ENCODE measurements at regions not wholly inside any gene's neighbourhood (a gene's known extent, or its start where the extent isn't known, plus 50 kb on each side); places are given as distances from the start of the nearest gene placed in this dataset.

GRCh38 chr5:56322592-56322991, 89.5 kb upstream of the ANKRD55 start:
- Histone ChIP-seq H3K9me3 (no peaks in the 10 kb centered on the region), H3K27me3 (no peaks in the 10 kb centered on the region), H3K27ac (no peak overlapping the region), H3K4me1 (peaks cover 11% of the 10 kb centered on the region), H3K36me3 (no peaks in the 10 kb centered on the region), H3K4me3 (no peak overlapping the region)
- TF ChIP-seq EP300 (IDR thresholded peaks at IDR 0.05) = no peak
- TF ChIP-seq POLR2A (IDR thresholded peaks at IDR 0.05) = no peak
- TF ChIP-seq POLR2AphosphoS5 (IDR thresholded peaks at IDR 0.05) = no peak
- TF ChIP-seq CTCF (IDR thresholded peaks at IDR 0.05) = no peak
- DNase-seq (ENCODE audit: low spot score in 2 of 2) = no peak
- 95% methylated on average over 10 of the region's 10 CpGs for WGBS

- H3K36me3 ChIP-seq = no peaks in the 10 kb centered on the region
- TF ChIP-seq EP300 (IDR thresholded peaks at IDR 0.05) (no peak), POLR2A (IDR thresholded peaks at IDR 0.05) (no peak)
- H3K4me1 ChIP-seq = peaks cover 11% of the 10 kb centered on the region
- H3K9me3 ChIP-seq = no peaks in the 10 kb centered on the region
- no peak for DNase-seq (ENCODE audit: low spot score in 2 of 2)
- no peak overlapping the region for H3K27ac ChIP-seq
- WGBS = 95% methylated on average over 10 of the region's 10 CpGs
- no peaks in the 10 kb centered on the region for H3K27me3 ChIP-seq
- no peak overlapping the region for H3K4me3 ChIP-seq
Measured at GRCh38 chr5:56321236-56321881, 88.2 kb upstream of the ANKRD55 start.

- H3K9me3 ChIP-seq = no peaks in the 10 kb centered on the region
- no peaks in the 10 kb centered on the region for H3K27me3 ChIP-seq
- no peak for DNase-seq (ENCODE audit: low spot score in 2 of 2)
- peaks cover 11% of the 10 kb centered on the region for H3K4me1 ChIP-seq
- H3K4me3 ChIP-seq = no peak overlapping the region
- H3K27ac ChIP-seq = no peak overlapping the region
- no peak for TF ChIP-seq CTCF (IDR thresholded peaks at IDR 0.05)
- TF ChIP-seq EP300 (IDR thresholded peaks at IDR 0.05) = no peak
- no peak for TF ChIP-seq POLR2A (IDR thresholded peaks at IDR 0.05)
- no peak for TF ChIP-seq POLR2AphosphoS5 (IDR thresholded peaks at IDR 0.05)
- H3K36me3 ChIP-seq = no peaks in the 10 kb centered on the region
- WGBS = 100% methylated on average over 3 of the region's 3 CpGs
Measured at GRCh38 chr5:56320686-56321085, 87.6 kb upstream of the ANKRD55 start.

- TF ChIP-seq EP300 (IDR thresholded peaks at IDR 0.05) (no peak), CTCF (IDR thresholded peaks at IDR 0.05) (no peak), POLR2A (IDR thresholded peaks at IDR 0.05) (no peak), POLR2AphosphoS5 (IDR thresholded peaks at IDR 0.05) (no peak)
- no peaks in the 10 kb centered on the region for H3K9me3 ChIP-seq
- 54% methylated on average over 19 of the region's 19 CpGs for WGBS
- peak overlapping the region; percentile 56 for H3K27ac ChIP-seq
- H3K4me3 ChIP-seq = no peak overlapping the region
- H3K36me3 ChIP-seq = no peaks in the 10 kb centered on the region
- peak; percentile 64 to 78 for DNase-seq (ENCODE audit: low spot score in 2 of 2)
- no peaks in the 10 kb centered on the region for H3K27me3 ChIP-seq
- peaks cover 11% of the 10 kb centered on the region for H3K4me1 ChIP-seq
Measured at GRCh38 chr5:56319526-56320181, 86.5 kb upstream of the ANKRD55 start.

- TF ChIP-seq POLR2A (IDR thresholded peaks at IDR 0.05) (no peak), POLR2AphosphoS5 (IDR thresholded peaks at IDR 0.05) (no peak), EP300 (IDR thresholded peaks at IDR 0.05) (no peak), CTCF (IDR thresholded peaks at IDR 0.05) (no peak)
- 89% methylated on average over 7 of the region's 7 CpGs for WGBS
- H3K36me3 ChIP-seq = no peaks in the 10 kb centered on the region
Measured at GRCh38 chr5:56317923-56318561, 84.9 kb upstream of the ANKRD55 start.

More at GRCh38 chr5:56317923-56318561, 84.9 kb upstream of the ANKRD55 start:
- no peak overlapping the region for H3K4me3 ChIP-seq
- no peaks in the 10 kb centered on the region for H3K9me3 ChIP-seq
- H3K4me1 ChIP-seq = peaks cover 11% of the 10 kb centered on the region
- H3K27me3 ChIP-seq = no peaks in the 10 kb centered on the region
- no peak overlapping the region for H3K27ac ChIP-seq
- DNase-seq (ENCODE audit: low spot score in 2 of 2) = no peak

Measured in suprapubic skin (tissue), 4 donors.